Stomach (tissue), 8 donors: ENCODE measurements at regions not wholly inside any gene's neighbourhood (a gene's known extent, or its start where the extent isn't known, plus 50 kb on each side); places are given as distances from the start of the nearest gene placed in this dataset.

Source experiments
- DNase-seq, 2 donors: peaks; one replicate each; pipeline versions ENCODE4 v3.0.0 to v3.0.0-alpha.2; 2013 to 2019
- H3K27ac ChIP-seq, 5 donors: fragments of 200-600 bp in 4 of 5; sonication (generic) in 4 of 5; one replicate each; pipeline ENCODE4 v1.5.1; 2013 to 2019; ENCODE audit warnings: mild to moderate bottlenecking in 1 of 5, moderate library complexity in 1 of 5
- H3K27me3 ChIP-seq, 3 donors: fragments of 200-600 bp; sonication (generic); one replicate each; pipeline ENCODE4 v1.5.1; 2017 to 2019; ENCODE audit warnings: mixed run types in 1 of 3
- H3K36me3 ChIP-seq, 4 donors: fragments of 200-600 bp; sonication (generic); 1 replicate in 3 of 4; 2 replicates in 1 of 4; pipeline ENCODE4 v1.5.1; 2016 to 2019
- H3K4me1 ChIP-seq, 4 donors: fragments of 200-600 bp; sonication (generic); one replicate each; pipeline ENCODE4 v1.5.1; 2016 to 2019
- H3K4me3 ChIP-seq, 4 donors: fragments of 200-600 bp; sonication (generic) in 3 of 4; one replicate each; pipeline ENCODE4 v1.5.1; 2016 to 2019; ENCODE audit warnings: mild to moderate bottlenecking in 1 of 4
- H3K9me3 ChIP-seq, 4 donors: fragments of 200-600 bp; sonication (generic); one replicate each; pipeline ENCODE4 v1.5.1; 2016 to 2019
- EP300 ChIP-seq: sonication (generic); formaldehyde crosslinking; IDR thresholded peaks from one replicate; pipeline ENCODE4 v1.6.1; 2017; ENCODE audit warnings: antibody characterized with exemption
- POLR2A ChIP-seq, 4 donors: fragments of 450-650 bp; IDR thresholded peaks; one replicate each; pipeline ENCODE4 v1.6.1; 2016; ENCODE audit warnings: antibody characterized with exemption in 4 of 4, control low read depth in 2 of 4, mild to moderate bottlenecking in 1 of 4, moderate library complexity in 1 of 4
- POLR2AphosphoS5 ChIP-seq, 3 donors: sonication (generic); formaldehyde crosslinking; IDR thresholded peaks; one replicate each; pipeline ENCODE4 v1.6.1; 2016; ENCODE audit warnings: antibody characterized with exemption in 3 of 3
- WGBS, 5 donors: extraction: QIAGEN DNeasy Blood & Tissue Kit in 3 of 5; methylation state at CpG; one replicate each; pipeline versions ENCODE4 v1.1.5 to v1.1.7; 2013 to 2018; 5-methylcytosine and 5-hydroxymethylcytosine counted together
- intact Hi-C: fragments of 100-400 bp; cut with DNase I; formaldehyde crosslinking; loops from one replicate; pipeline ENCODE4 v1.15.1; 2023; ENCODE audit warnings: low total_unique reads
- TF ChIP-seq, protein P1 (sequence below), 7 experiments: fragments of 450-650 bp in 4 of 7; fragments of 200-600 bp in 3 of 7; sonication (generic) in 3 of 7; IDR thresholded peaks; one replicate each; pipeline ENCODE4 v1.5.1; 2016 to 2019; ENCODE audit warnings: antibody characterized with exemption in 7 of 7, control low read depth in 2 of 7, mild to moderate bottlenecking in 1 of 7
- donor health status: healthy with polysubstance abuse.
- donor health status: Bipolar disorder and iron deficiency.
- donor health status: healthy.

DNA sequence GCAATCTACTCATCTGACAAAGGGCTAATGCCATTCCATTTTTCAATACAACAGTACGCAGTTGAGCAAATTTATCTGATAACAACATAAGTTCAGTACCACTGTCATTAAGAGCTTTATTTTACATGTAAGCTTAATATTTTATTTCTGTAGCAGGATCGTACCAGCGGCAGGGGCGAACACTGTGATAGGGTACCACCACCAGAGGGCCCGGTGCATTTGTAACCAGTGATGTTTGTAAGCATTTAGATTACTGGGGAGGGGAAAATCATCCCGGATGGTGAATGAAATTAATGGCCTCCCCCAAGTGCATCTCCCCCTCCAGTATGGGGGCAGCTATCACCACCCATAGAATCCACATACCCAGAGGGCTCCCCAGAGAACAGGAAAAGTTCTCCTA is 179.0 kb downstream of the ADGRA3 start:
- 89 to 95% (median 92%) methylated on average over 6 of the region's 6 CpGs for WGBS, 5 donors
- Histone ChIP-seq H3K27me3 (no peaks in the 10 kb centered on the region), H3K4me1 (no peaks in the 10 kb centered on the region), H3K4me3 (no peak overlapping the region), H3K27ac (no peak overlapping the region), H3K9me3 (peaks cover 0 to 5% (median 0%) of the 10 kb centered on the region in 4 donors), H3K36me3 (peaks cover 0 to 9% (median 0%) of the 10 kb centered on the region in 4 donors)
- no peak for DNase-seq
- TF ChIP-seq POLR2A (IDR thresholded peaks at IDR 0.05): no peak
- TF ChIP-seq, protein P1, sequence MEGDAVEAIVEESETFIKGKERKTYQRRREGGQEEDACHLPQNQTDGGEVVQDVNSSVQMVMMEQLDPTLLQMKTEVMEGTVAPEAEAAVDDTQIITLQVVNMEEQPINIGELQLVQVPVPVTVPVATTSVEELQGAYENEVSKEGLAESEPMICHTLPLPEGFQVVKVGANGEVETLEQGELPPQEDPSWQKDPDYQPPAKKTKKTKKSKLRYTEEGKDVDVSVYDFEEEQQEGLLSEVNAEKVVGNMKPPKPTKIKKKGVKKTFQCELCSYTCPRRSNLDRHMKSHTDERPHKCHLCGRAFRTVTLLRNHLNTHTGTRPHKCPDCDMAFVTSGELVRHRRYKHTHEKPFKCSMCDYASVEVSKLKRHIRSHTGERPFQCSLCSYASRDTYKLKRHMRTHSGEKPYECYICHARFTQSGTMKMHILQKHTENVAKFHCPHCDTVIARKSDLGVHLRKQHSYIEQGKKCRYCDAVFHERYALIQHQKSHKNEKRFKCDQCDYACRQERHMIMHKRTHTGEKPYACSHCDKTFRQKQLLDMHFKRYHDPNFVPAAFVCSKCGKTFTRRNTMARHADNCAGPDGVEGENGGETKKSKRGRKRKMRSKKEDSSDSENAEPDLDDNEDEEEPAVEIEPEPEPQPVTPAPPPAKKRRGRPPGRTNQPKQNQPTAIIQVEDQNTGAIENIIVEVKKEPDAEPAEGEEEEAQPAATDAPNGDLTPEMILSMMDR (IDR thresholded peaks at IDR 0.05): no peak
- TF ChIP-seq POLR2AphosphoS5 (IDR thresholded peaks at IDR 0.05): no peak
- no peak for TF ChIP-seq EP300
- intact Hi-C loops: no loop called here

DNA sequence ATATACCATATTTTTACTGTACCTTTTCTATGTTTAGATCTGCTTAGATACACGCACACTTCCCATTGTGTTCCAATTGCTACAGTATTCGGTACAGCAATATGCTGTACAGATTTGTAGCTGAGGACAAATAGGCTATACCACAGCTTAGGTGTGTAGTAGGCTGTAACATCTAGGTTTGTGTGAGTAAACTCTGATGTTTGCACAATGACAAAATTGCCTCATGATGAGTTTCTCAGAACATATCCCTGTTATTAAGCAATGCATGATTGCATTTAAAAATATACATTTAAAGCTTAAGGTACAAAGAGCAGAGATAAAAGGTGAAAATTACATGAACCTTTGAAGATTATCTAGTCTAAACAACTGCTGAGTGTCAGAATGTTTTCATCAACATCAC is 181.7 kb downstream of the ADGRA3 start:
- no peak for DNase-seq
- H3K9me3 ChIP-seq: peaks cover 0 to 4% (median 2%) of the 10 kb centered on the region in 4 donors
- H3K36me3 ChIP-seq: no peaks in the 10 kb centered on the region
- TF ChIP-seq POLR2AphosphoS5 (IDR thresholded peaks at IDR 0.05): no peak
- TF ChIP-seq, protein P1 (IDR thresholded peaks at IDR 0.05): no peak
- no peak for TF ChIP-seq POLR2A (IDR thresholded peaks at IDR 0.05)
- TF ChIP-seq EP300: no peak
- intact Hi-C loops: no loop called here
- no peak overlapping the region for H3K4me3 ChIP-seq
- H3K27me3 ChIP-seq: no peaks in the 10 kb centered on the region
- no peaks in the 10 kb centered on the region for H3K4me1 ChIP-seq
- WGBS, 5 donors: 85 to 96% (median 93%) methylated on average over 2 of the region's 2 CpGs
- H3K27ac ChIP-seq: no peak overlapping the region

DNA sequence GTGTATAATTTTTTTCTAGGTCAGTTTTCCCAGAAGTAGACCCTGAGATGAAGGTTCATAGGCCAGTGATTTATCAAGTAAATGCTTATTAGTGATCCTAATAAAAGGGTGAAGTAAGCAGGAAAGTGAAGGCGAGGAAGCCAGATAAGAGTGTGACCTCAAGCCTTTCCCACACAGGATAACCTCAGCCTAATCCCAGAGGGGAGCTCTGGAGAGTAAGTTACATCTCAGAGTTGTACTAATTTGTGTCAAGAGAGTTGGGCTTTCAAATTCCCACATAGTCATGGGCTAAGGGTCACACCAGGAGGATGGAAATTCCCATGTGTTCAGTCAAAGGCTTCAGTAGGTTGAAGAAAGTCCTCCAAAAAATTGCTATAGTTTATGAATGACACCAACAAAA is 191.4 kb downstream of the ADGRA3 start:
- intact Hi-C loops: no loop called here
- Histone ChIP-seq H3K27ac (no peak overlapping the region), H3K9me3 (peaks cover 0 to 2% (median under 1%) of the 10 kb centered on the region in 4 donors), H3K4me3 (no peak overlapping the region), H3K36me3 (no peaks in the 10 kb centered on the region), H3K27me3 (no peaks in the 10 kb centered on the region), H3K4me1 (no peaks in the 10 kb centered on the region)
- no peak for DNase-seq
- WGBS, 5 donors: 48 to 67% (median 58%) methylated on average over 1 of the region's 1 CpG
- no peak for TF ChIP-seq POLR2A (IDR thresholded peaks at IDR 0.05)

DNA sequence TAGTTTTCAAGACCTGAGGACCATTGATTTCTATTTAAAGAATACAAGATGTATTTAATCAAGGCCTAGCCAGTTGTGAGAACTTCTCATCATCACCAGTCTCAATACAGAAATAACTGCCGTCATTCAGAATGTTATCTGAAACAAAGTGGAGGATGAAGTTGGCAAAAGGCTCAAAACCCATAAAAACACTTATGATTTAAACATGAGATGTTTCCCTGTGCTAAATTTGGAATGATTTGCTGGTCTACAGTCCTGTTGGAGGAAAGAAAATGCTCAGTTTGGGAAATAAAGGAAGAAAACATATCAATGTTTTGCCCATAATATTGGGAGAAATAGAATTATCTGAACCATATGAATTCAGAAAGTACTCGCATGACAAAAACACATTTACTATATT is 192.2 kb downstream of the ADGRA3 start:
- Histone ChIP-seq H3K36me3 (no peaks in the 10 kb centered on the region), H3K27me3 (no peaks in the 10 kb centered on the region), H3K4me3 (no peak overlapping the region), H3K9me3 (no peaks in the 10 kb centered on the region), H3K4me1 (no peaks in the 10 kb centered on the region), H3K27ac (no peak overlapping the region)
- TF ChIP-seq POLR2A (IDR thresholded peaks at IDR 0.05) (no peak), EP300 (no peak), POLR2AphosphoS5 (IDR thresholded peaks at IDR 0.05) (no peak)
- TF ChIP-seq, protein P1 (IDR thresholded peaks at IDR 0.05): no peak
- no peak for DNase-seq
- 86 to 98% (median 94%) methylated on average over 2 of the region's 2 CpGs for WGBS, 5 donors
- intact Hi-C loops: no loop called here

DNA sequence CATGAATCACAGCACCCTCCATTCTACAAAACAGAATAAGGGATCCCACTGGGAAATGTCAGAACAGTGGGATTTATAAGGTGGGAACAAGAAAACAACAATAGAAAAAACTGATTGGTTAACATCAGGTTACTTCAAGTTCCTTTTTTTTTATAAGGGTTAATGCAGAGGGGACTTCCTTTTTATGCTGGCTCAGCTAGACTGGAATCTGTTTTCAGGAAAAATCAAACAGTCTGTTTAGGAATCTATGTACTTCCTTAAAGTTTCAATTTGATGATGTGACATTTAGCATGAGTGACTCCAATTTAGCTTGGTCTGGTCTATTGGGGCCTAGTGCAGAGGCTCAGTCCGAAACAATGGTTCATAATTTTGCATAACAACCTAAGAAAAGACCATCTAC is 192.9 kb downstream of the ADGRA3 start:
- Histone ChIP-seq H3K36me3 (no peaks in the 10 kb centered on the region), H3K4me3 (no peak overlapping the region), H3K27me3 (no peaks in the 10 kb centered on the region), H3K9me3 (no peaks in the 10 kb centered on the region), H3K4me1 (no peaks in the 10 kb centered on the region), H3K27ac (no peak overlapping the region)
- 0 to 88% (median 41%) methylated on average over 1 of the region's 1 CpG for WGBS, 5 donors
- intact Hi-C loops: no loop called here
- no peak for DNase-seq
- TF ChIP-seq POLR2AphosphoS5 (IDR thresholded peaks at IDR 0.05) (no peak), POLR2A (IDR thresholded peaks at IDR 0.05) (no peak), EP300 (no peak)
- TF ChIP-seq, protein P1 (IDR thresholded peaks at IDR 0.05): no peak
